ENCODE measurements at regions not wholly inside any gene's neighbourhood (a gene's known extent, or its start where the extent isn't known, plus 50 kb on each side); places are given as distances from the start of the nearest gene placed in this dataset.

- Histone ChIP-seq H3K4me1 (ENCODE audit: control insufficient read depth in 5 of 5, insufficient read depth in 5 of 5, low read length in 5 of 5) (peaks cover 0 to 3% (median 0%) of the 10 kb centered on the region in 5 donors), H3K9ac (ENCODE audit: insufficient read depth in 1 of 2, low read length in 2 of 2) (no peak overlapping the region), H3K27ac (ENCODE audit: low read depth in 1 of 2, low read length in 1 of 2) (no peak overlapping the region), H3K9me3 (ENCODE audit: control insufficient read depth in 4 of 4, insufficient read depth in 3 of 4, low read length in 3 of 4) (peaks cover 0 to 8% (median 0%) of the 10 kb centered on the region in 4 donors), H3K4me3 (no peak overlapping the region), H3K27me3 (ENCODE audit: control insufficient read depth in 3 of 3, insufficient read depth in 3 of 3, low read length in 2 of 3) (no peaks in the 10 kb centered on the region), H3K36me3 (ENCODE audit: control insufficient read depth in 4 of 4, insufficient read depth in 4 of 4, low read length in 4 of 4) (no peaks in the 10 kb centered on the region)
- DNase-seq, result no peak
- WGBS, 2 donors, result 0 to 31% methylated on average over 1 of the region's 1 CpG
- no peak for ATAC-seq (ENCODE audit: insufficient read depth, low FRiP score)
- TF ChIP-seq, protein P1, sequence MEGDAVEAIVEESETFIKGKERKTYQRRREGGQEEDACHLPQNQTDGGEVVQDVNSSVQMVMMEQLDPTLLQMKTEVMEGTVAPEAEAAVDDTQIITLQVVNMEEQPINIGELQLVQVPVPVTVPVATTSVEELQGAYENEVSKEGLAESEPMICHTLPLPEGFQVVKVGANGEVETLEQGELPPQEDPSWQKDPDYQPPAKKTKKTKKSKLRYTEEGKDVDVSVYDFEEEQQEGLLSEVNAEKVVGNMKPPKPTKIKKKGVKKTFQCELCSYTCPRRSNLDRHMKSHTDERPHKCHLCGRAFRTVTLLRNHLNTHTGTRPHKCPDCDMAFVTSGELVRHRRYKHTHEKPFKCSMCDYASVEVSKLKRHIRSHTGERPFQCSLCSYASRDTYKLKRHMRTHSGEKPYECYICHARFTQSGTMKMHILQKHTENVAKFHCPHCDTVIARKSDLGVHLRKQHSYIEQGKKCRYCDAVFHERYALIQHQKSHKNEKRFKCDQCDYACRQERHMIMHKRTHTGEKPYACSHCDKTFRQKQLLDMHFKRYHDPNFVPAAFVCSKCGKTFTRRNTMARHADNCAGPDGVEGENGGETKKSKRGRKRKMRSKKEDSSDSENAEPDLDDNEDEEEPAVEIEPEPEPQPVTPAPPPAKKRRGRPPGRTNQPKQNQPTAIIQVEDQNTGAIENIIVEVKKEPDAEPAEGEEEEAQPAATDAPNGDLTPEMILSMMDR (IDR thresholded peaks at IDR 0.05; ENCODE audit: control extremely low read depth, extremely low read depth), result no peak
Observed at GRCh38 chr5:13408616-13409015, 535.9 kb downstream of the DNAH5 start.

- no peak overlapping the region for H3K27ac ChIP-seq (ENCODE audit: low read depth in 1 of 2, low read length in 1 of 2)
- no peak overlapping the region for H3K9ac ChIP-seq (ENCODE audit: insufficient read depth in 1 of 2, low read length in 2 of 2)
- no peak for ATAC-seq (ENCODE audit: insufficient read depth, low FRiP score)
- H3K4me3 ChIP-seq, result no peak overlapping the region
- TF ChIP-seq, protein P1 (IDR thresholded peaks at IDR 0.05; ENCODE audit: control extremely low read depth, extremely low read depth), result no peak
- H3K9me3 ChIP-seq (ENCODE audit: control insufficient read depth in 4 of 4, insufficient read depth in 3 of 4, low read length in 3 of 4), result no peaks in the 10 kb centered on the region
- H3K27me3 ChIP-seq (ENCODE audit: control insufficient read depth in 3 of 3, insufficient read depth in 3 of 3, low read length in 2 of 3), result no peaks in the 10 kb centered on the region
- DNase-seq, result no peak
- no peaks in the 10 kb centered on the region for H3K36me3 ChIP-seq (ENCODE audit: control insufficient read depth in 4 of 4, insufficient read depth in 4 of 4, low read length in 4 of 4)
- no peaks in the 10 kb centered on the region for H3K4me1 ChIP-seq (ENCODE audit: control insufficient read depth in 5 of 5, insufficient read depth in 5 of 5, low read length in 5 of 5)
Observed at GRCh38 chr5:13403351-13403750, 541.1 kb downstream of the DNAH5 start.

DNA sequence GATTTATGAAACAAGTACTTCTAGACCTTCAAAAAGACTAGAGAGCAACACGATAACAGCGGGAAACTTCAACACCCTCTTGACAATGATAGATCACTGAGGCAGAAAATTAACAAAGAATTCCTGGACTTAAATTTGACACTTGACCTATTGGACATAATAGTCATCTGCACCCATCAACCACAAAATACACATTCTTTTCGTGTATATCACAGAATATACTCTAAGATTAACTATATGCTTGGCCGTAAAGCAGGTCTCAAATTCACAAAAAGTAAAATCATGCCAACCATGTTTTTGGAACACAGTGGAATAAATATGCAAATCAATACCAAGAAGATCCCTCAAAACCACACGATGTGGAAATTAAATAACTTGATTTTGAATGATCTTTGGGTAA, 559.4 kb downstream of the DNAH5 start:
- no peak overlapping the region for H3K9ac ChIP-seq (ENCODE audit: insufficient read depth in 1 of 2, low read length in 2 of 2)
- no peak overlapping the region for H3K4me3 ChIP-seq
- H3K9me3 ChIP-seq (ENCODE audit: control insufficient read depth in 4 of 4, insufficient read depth in 3 of 4, low read length in 3 of 4), result peaks cover 0 to 12% (median 3%) of the 10 kb centered on the region in 4 donors
- H3K4me1 ChIP-seq (ENCODE audit: control insufficient read depth in 5 of 5, insufficient read depth in 5 of 5, low read length in 5 of 5), result no peaks in the 10 kb centered on the region
- no peak for ATAC-seq (ENCODE audit: insufficient read depth, low FRiP score)
- no peaks in the 10 kb centered on the region for H3K27me3 ChIP-seq (ENCODE audit: control insufficient read depth in 3 of 3, insufficient read depth in 3 of 3, low read length in 2 of 3)
- H3K36me3 ChIP-seq (ENCODE audit: control insufficient read depth in 4 of 4, insufficient read depth in 4 of 4, low read length in 4 of 4), result no peaks in the 10 kb centered on the region
- H3K27ac ChIP-seq (ENCODE audit: low read depth in 1 of 2, low read length in 1 of 2), result no peak overlapping the region
- TF ChIP-seq, protein P1 (IDR thresholded peaks at IDR 0.05; ENCODE audit: control extremely low read depth, extremely low read depth), result no peak
- 77 to 89% methylated on average over 5 of the region's 5 CpGs for WGBS, 2 donors
- DNase-seq, result no peak

GRCh38 chr5:13382232-13382631, 562.3 kb downstream of the DNAH5 start:
- TF ChIP-seq, protein P1 (IDR thresholded peaks at IDR 0.05; ENCODE audit: control extremely low read depth, extremely low read depth), result no peak
- no peak overlapping the region for H3K9ac ChIP-seq (ENCODE audit: insufficient read depth in 1 of 2, low read length in 2 of 2)
- DNase-seq (no peak), ATAC-seq (ENCODE audit: insufficient read depth, low FRiP score) (no peak)
- no peaks in the 10 kb centered on the region for H3K4me1 ChIP-seq (ENCODE audit: control insufficient read depth in 5 of 5, insufficient read depth in 5 of 5, low read length in 5 of 5)
- H3K36me3 ChIP-seq (ENCODE audit: control insufficient read depth in 4 of 4, insufficient read depth in 4 of 4, low read length in 4 of 4), result no peaks in the 10 kb centered on the region
- no peak overlapping the region for H3K27ac ChIP-seq (ENCODE audit: low read depth in 1 of 2, low read length in 1 of 2)
- 75 to 80% methylated on average over 3 of the region's 3 CpGs for WGBS, 2 donors
- no peaks in the 10 kb centered on the region for H3K27me3 ChIP-seq (ENCODE audit: control insufficient read depth in 3 of 3, insufficient read depth in 3 of 3, low read length in 2 of 3)
- H3K4me3 ChIP-seq, result no peak overlapping the region
- peaks cover 0 to 6% (median 0%) of the 10 kb centered on the region in 4 donors for H3K9me3 ChIP-seq (ENCODE audit: control insufficient read depth in 4 of 4, insufficient read depth in 3 of 4, low read length in 3 of 4)

Measured in lung (tissue), 11 donors.